A673 (cell line): ENCODE measurements at regions not wholly inside any gene's neighbourhood (a gene's known extent, or its start where the extent isn't known, plus 50 kb on each side); places are given as distances from the start of the nearest gene placed in this dataset.
"Not testable (repeated sequence)": the region's sequence is repeated elsewhere in the genome, so short reads cannot be mapped to it uniquely, and the experiment has no call there.

Source experiments
- CTCF ChIP-seq: fragments of 300-800, 200-600 bp; sonication (generic); conservative IDR thresholded peaks from 2 replicates; pipeline ENCODE4 v1.5.1; 2017; ENCODE audit warnings: low read depth, mild to moderate bottlenecking, antibody characterized with exemption, low read length, moderate library complexity, mixed read lengths
- EZH2 ChIP-seq: fragments of 200-600 bp; sonication (generic); IDR thresholded peaks from 2 replicates; pipeline ENCODE4 v1.6.1; 2017; ENCODE audit warnings: borderline replicate concordance, low read depth, mild to moderate bottlenecking, mixed read lengths, antibody characterized with exemption, low read length; ENCODE audit not compliant: poor library complexity, severe bottlenecking

GRCh38 chr2:131828633-131829455 lies 301.2 kb downstream of the CCDC74A start:
- not testable (repeated sequence) for TF ChIP-seq EZH2, CTCF
